ENCODE measurements at regions not wholly inside any gene's neighbourhood (a gene's known extent, or its start where the extent isn't known, plus 50 kb on each side); places are given as distances from the start of the nearest gene placed in this dataset.

DNA sequence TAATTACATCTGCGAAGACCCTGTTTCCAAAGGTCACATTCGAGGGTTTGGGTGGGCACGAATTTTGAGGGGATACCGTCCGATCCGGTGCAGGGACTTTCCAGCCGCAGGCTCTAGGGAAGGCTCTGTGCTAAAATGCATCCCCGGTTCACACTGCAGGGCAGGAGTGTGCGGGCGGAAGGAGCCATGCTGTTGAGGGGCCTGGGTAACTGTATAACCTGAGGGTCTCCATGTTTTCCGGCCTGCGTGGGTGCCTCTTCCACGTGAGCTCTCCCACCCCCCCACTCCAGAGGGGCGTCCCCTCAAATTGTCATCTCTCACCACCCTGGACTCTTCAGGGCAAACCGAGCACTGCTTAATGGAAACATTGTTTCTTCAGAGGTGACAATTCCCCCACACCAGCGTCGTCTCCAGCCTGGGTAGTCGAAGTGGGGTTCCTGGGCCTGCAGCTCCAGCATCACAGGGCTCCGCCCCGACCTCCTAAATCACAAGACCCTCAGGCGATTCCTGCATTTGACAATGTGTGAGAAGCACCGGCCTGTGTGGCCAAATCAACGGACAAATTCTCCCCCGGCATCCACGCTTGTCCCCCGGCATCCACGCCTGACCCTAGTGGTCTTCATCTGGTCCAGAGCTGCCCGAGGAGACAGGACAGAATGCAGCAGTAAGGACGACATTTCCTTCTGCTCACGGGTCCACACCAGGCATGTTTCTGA, 51.2 kb downstream of the FOXL3 start:
- no peak for FAIRE-seq
- no peak for TF ChIP-seq POLR2A (IDR thresholded peaks at IDR 0.05; ENCODE audit: low read depth, low read length)
- DNase-seq (ENCODE audit: insufficient read length, low spot score), result no peak

GRCh38 chr7:341841-342638, 52.1 kb downstream of the FOXL3 start:
- no peak for TF ChIP-seq POLR2A (IDR thresholded peaks at IDR 0.05; ENCODE audit: low read depth, low read length)
- DNase-seq (ENCODE audit: insufficient read length, low spot score), result no peak
- FAIRE-seq, result no peak

DNA sequence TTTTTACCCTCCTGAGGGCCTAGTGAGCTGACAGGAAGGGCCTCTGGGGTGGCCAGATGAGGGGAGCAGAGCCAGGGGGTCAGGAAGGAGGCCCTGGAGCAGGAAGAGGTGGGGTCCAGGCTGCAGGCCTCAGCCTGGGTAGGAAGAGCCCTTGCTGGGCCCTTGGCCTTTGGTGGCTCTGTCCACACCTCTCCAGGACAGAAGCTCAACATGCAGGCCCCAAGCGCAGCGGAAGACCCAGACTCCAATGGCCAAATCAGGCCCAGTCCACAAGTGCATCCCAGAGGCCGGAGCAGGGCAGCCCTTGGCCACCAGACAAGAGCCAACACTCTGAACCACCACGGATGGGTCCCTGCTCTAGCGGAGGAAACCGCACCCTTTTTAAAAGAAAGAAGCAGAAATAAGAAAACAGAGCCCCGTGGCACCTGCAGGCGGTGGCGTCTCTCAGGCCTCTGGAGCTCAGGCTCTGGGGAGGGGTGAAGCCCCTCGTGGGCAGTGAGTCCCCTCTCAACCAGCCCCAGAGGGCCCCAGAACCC, 52.8 kb downstream of the FOXL3 start:
- DNase-seq (ENCODE audit: insufficient read length, low spot score), result no peak
- TF ChIP-seq POLR2A (IDR thresholded peaks at IDR 0.05; ENCODE audit: low read depth, low read length), result no peak
- no peak for FAIRE-seq

DNA sequence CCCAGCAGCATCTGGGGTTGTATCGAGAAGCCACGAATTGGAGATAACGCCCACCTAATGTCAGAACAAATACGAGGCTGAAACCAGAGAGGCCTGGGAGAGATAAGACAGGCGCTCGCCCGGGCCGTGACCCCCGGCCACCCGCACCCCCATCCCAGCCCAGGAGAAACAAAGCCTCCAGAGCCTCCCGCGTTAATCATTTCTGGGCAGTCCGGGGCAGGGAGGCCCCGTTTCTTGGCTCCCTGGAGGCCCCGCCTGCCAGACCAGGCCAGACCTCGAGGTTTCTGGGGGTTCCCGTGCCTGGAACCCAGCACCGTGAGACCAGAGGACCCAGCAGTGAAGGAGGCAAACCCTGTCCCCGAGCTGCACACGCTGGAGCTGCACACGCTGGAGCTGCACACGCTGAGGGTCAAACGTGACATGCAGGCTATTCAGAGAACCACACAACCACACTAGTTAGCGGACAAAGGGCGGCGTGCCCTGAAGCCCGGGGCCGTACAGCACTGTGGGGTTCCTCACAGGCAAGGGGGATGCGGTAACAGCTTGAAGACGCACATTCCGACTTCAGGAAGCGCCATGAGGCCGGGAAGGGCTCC, 53.4 kb downstream of the FOXL3 start:
- DNase-seq (ENCODE audit: insufficient read length, low spot score), result no peak
- FAIRE-seq, result no peak
- no peak for TF ChIP-seq POLR2A (IDR thresholded peaks at IDR 0.05; ENCODE audit: low read depth, low read length)

- DNase-seq (ENCODE audit: insufficient read length, low spot score) (no peak), FAIRE-seq (no peak)
- TF ChIP-seq POLR2A (IDR thresholded peaks at IDR 0.05; ENCODE audit: low read depth, low read length), result no peak
Observed at GRCh38 chr7:343864-344607, 54.1 kb downstream of the FOXL3 start.

GRCh38 chr7:344608-344994, 54.6 kb downstream of the FOXL3 start:
- no peak for TF ChIP-seq POLR2A (IDR thresholded peaks at IDR 0.05; ENCODE audit: low read depth, low read length)
- DNase-seq (ENCODE audit: insufficient read length, low spot score) (no peak), FAIRE-seq (no peak)

DNA sequence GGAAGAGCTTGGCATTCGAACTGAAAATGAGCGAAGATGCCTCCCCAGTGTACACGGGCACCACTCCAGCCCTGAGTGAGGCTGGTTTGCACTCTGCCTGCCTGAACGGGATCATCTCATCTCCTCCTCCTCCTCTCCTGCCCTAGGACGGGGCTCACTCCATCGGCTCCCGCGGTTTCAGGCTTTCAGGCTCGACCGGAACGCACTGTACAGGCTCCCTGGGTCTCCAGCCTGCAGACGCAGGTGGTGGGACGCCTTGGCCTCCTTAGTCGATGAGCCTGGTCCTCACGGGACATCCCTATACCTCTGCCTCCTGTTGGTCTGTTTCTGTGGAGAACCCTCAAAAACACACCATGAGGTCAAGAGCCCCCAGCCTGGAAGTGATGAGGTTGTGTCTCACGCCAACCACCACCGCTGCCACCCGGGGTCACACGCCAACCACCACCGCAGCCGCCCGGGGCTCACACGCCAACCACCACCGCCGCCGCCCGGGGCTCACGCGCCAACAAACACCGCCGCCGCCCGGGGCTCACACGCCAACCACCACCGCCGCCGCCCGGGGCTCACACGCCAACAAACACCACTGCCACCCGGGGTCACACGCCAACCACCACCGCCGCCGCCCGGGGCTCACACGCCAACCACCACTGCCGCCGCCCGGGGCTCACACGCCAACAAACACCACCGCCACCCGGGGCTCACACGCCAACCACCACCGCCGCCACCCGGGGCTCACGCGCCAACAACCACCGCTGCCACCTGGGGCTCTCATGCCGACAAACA, 56.3 kb downstream of the FOXL3 start:
- DNase-seq (ENCODE audit: insufficient read length, low spot score), result no peak
- TF ChIP-seq POLR2A (IDR thresholded peaks at IDR 0.05; ENCODE audit: low read depth, low read length), result no peak
- no peak for FAIRE-seq

- no peak for FAIRE-seq
- TF ChIP-seq POLR2A (IDR thresholded peaks at IDR 0.05; ENCODE audit: low read depth, low read length), result no peak
- DNase-seq (ENCODE audit: insufficient read length, low spot score), result no peak
Observed at GRCh38 chr7:347001-347590, 57.1 kb downstream of the FOXL3 start.

- no peak for FAIRE-seq
Observed at GRCh38 chr7:347644-348479, 57.9 kb downstream of the FOXL3 start.

GRCh38 chr7:348480-348844, 58.5 kb downstream of the FOXL3 start:
- no peak for TF ChIP-seq POLR2A (IDR thresholded peaks at IDR 0.05; ENCODE audit: low read depth, low read length)
- DNase-seq (ENCODE audit: insufficient read length, low spot score) (no peak), FAIRE-seq (no peak)

More at GRCh38 chr7:347644-348479, 57.9 kb downstream of the FOXL3 start:
- TF ChIP-seq POLR2A (IDR thresholded peaks at IDR 0.05; ENCODE audit: low read depth, low read length), result no peak
- DNase-seq (ENCODE audit: insufficient read length, low spot score), result no peak

DNA sequence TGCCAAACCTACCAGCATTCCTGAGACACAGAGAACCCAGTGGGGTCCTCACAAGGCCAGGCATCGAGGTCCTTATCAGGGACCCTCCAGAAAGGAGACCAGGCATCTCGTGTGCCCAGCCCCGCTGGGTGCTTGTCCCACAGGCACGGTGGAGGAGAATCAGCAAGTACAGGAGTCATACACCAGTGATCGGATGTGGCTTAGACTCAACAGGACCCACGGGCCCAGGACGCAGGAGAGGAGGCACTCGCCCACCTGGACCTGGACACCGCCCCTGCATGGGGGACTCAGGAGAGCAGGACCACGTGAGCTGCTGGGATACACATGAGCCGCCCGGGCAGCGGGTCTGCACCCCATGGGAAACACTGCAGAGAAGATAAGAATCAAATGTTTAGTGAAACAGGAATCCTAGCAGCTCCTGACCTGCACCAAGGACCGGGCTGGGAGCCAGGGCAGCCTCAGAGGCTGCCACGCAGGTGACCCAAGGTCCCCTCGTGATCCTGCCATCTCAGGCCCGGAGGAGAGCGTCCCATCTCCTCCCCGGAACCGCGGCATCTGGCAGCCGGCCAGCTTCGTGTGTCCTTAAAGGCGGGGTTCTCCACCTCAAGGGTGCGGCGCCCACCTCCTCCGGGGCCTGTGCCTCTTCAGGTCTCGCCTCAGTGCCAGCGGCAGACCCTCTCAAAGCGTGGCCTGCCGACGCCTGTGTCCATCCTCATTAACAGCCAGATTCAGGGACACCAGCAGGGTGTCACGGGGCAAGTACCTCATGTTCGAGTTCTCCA, 59.2 kb downstream of the FOXL3 start:
- DNase-seq (ENCODE audit: insufficient read length, low spot score) (no peak), FAIRE-seq (no peak)
- TF ChIP-seq POLR2A (IDR thresholded peaks at IDR 0.05; ENCODE audit: low read depth, low read length), result no peak
